ENCODE measurements at regions not wholly inside any gene's neighbourhood (a gene's known extent, or its start where the extent isn't known, plus 50 kb on each side); places are given as distances from the start of the nearest gene placed in this dataset.
A peak's percentile ranks its signal among the peaks of the same experiment; 100 is the strongest.

DNA sequence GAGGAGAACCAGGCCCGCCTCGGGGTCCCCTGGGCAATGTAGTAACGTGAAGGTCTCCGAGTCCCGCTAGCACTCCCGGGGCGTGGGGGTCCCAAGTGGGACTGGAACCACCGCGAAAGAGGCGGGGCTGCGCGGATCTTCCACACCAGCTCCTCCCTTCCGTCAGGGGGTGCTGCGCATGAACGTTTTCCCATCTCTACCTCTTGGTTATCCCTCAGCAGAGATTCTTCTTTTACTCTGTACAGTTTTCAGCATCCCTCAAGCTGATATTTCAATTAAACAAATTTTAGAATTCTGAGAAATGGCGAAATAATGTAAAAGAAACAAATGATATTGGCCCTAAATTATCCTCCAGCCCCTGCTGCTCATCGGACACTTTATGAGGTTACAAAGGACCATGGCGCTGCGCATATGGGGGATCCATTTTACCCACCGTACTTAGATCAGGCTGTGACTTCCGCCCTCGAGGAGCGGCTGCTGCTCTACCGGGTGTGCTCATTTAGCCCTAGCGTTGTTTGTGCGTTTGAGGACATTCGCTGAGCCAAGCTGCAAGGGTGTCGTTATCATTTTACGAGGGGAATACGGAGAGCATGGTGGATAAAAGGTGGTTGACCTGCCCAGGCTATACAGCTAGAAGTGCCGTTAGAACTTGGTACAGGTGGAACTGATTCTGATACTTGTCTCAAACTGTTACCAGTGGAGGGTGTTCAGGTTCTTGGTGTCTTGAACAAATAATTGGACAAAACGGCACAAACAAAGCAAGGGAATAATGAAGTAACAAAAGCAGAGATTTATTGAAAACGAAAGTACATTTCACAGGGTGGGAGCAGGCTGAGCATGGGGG, 75.2 kb upstream of the CHD6 start (continued):
- TF ChIP-seq, protein P1, sequence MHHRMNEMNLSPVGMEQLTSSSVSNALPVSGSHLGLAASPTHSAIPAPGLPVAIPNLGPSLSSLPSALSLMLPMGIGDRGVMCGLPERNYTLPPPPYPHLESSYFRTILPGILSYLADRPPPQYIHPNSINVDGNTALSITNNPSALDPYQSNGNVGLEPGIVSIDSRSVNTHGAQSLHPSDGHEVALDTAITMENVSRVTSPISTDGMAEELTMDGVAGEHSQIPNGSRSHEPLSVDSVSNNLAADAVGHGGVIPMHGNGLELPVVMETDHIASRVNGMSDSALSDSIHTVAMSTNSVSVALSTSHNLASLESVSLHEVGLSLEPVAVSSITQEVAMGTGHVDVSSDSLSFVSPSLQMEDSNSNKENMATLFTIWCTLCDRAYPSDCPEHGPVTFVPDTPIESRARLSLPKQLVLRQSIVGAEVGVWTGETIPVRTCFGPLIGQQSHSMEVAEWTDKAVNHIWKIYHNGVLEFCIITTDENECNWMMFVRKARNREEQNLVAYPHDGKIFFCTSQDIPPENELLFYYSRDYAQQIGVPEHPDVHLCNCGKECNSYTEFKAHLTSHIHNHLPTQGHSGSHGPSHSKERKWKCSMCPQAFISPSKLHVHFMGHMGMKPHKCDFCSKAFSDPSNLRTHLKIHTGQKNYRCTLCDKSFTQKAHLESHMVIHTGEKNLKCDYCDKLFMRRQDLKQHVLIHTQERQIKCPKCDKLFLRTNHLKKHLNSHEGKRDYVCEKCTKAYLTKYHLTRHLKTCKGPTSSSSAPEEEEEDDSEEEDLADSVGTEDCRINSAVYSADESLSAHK (CRISPR knock-in tag; IDR thresholded peaks at IDR 0.05; ENCODE audit: borderline replicate concordance), result 0 out of 2 replicates have a peak, but pooled peaks have one; percentile 84
- TF ChIP-seq ZNF841 (CRISPR knock-in tag; IDR thresholded peaks at IDR 0.05; ENCODE audit: borderline replicate concordance) (no peak), ZKSCAN5 (CRISPR knock-in tag; IDR thresholded peaks at IDR 0.05) (no peak), HMG20B (CRISPR knock-in tag; conservative IDR thresholded peaks at IDR 0.05) (peak; percentile 56; the same call in 1 of the 2 replicates), ZNF816 (CRISPR knock-in tag; IDR thresholded peaks at IDR 0.05; ENCODE audit: borderline replicate concordance) (peak; percentile 23; the same call in 1 of the 2 replicates), LCORL (IDR thresholded peaks at IDR 0.05) (peak; percentile 75), LCORL (CRISPR knock-in tag; IDR thresholded peaks at IDR 0.05) (peak; percentile 79), EP300 (IDR thresholded peaks at IDR 0.05; ENCODE audit: low read depth in 2 of 2, low read length in 2 of 2) (no peak), EP300 (CRISPR knock-in tag; IDR thresholded peaks at IDR 0.05; ENCODE audit: borderline replicate concordance) (peak; percentile 47; the same call in 1 of the 2 replicates), HCFC1 (IDR thresholded peaks at IDR 0.05; ENCODE audit: low read depth, low read length) (peak; percentile 99), ZNF644 (CRISPR knock-in tag; IDR thresholded peaks at IDR 0.05; ENCODE audit: low read depth) (peak; percentile 97), ZSCAN30 (CRISPR knock-in tag; IDR thresholded peaks at IDR 0.05) (no peak), KLF9 (CRISPR knock-in tag; IDR thresholded peaks at IDR 0.05; ENCODE audit: low read depth) (0 out of 2 replicates have a peak, but pooled peaks have one; percentile 67), HOXA9 (CRISPR knock-in tag; IDR thresholded peaks at IDR 0.05; ENCODE audit: borderline replicate concordance) (no peak)
- TF ChIP-seq, protein P2, sequence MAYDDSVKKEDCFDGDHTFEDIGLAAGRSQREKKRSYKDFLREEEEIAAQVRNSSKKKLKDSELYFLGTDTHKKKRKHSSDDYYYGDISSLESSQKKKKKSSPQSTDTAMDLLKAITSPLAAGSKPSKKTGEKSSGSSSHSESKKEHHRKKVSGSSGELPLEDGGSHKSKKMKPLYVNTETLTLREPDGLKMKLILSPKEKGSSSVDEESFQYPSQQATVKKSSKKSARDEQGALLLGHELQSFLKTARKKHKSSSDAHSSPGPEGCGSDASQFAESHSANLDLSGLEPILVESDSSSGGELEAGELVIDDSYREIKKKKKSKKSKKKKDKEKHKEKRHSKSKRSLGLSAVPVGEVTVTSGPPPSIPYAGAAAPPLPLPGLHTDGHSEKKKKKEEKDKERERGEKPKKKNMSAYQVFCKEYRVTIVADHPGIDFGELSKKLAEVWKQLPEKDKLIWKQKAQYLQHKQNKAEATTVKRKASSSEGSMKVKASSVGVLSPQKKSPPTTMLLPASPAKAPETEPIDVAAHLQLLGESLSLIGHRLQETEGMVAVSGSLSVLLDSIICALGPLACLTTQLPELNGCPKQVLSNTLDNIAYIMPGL (CRISPR knock-in tag; IDR thresholded peaks at IDR 0.05; ENCODE audit: borderline replicate concordance in 1 of 2, low read depth in 1 of 2), result peak; percentile 96 to 99
- TF ChIP-seq, protein P3, sequence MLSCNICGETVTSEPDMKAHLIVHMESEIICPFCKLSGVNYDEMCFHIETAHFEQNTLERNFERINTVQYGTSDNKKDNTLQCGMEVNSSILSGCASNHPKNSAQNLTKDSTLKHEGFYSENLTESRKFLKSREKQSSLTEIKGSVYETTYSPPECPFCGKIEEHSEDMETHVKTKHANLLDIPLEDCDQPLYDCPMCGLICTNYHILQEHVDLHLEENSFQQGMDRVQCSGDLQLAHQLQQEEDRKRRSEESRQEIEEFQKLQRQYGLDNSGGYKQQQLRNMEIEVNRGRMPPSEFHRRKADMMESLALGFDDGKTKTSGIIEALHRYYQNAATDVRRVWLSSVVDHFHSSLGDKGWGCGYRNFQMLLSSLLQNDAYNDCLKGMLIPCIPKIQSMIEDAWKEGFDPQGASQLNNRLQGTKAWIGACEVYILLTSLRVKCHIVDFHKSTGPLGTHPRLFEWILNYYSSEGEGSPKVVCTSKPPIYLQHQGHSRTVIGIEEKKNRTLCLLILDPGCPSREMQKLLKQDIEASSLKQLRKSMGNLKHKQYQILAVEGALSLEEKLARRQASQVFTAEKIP (CRISPR knock-in tag; IDR thresholded peaks at IDR 0.05; ENCODE audit: borderline replicate concordance), result no peak
- TF ChIP-seq, protein P4, sequence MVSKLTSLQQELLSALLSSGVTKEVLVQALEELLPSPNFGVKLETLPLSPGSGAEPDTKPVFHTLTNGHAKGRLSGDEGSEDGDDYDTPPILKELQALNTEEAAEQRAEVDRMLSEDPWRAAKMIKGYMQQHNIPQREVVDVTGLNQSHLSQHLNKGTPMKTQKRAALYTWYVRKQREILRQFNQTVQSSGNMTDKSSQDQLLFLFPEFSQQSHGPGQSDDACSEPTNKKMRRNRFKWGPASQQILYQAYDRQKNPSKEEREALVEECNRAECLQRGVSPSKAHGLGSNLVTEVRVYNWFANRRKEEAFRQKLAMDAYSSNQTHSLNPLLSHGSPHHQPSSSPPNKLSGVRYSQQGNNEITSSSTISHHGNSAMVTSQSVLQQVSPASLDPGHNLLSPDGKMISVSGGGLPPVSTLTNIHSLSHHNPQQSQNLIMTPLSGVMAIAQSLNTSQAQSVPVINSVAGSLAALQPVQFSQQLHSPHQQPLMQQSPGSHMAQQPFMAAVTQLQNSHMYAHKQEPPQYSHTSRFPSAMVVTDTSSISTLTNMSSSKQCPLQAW (CRISPR knock-in tag; IDR thresholded peaks at IDR 0.05), result peak; percentile 92
- TF ChIP-seq, protein P5, sequence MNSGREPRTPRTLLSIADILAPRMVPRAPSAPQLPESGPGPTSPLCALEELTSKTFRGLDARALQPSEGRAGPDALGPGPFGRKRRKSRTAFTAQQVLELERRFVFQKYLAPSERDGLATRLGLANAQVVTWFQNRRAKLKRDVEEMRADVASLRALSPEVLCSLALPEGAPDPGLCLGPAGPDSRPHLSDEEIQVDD (CRISPR knock-in tag; IDR thresholded peaks at IDR 0.05; ENCODE audit: borderline replicate concordance), result no peak
- TF ChIP-seq, protein P6, sequence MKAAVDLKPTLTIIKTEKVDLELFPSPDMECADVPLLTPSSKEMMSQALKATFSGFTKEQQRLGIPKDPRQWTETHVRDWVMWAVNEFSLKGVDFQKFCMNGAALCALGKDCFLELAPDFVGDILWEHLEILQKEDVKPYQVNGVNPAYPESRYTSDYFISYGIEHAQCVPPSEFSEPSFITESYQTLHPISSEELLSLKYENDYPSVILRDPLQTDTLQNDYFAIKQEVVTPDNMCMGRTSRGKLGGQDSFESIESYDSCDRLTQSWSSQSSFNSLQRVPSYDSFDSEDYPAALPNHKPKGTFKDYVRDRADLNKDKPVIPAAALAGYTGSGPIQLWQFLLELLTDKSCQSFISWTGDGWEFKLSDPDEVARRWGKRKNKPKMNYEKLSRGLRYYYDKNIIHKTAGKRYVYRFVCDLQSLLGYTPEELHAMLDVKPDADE (CRISPR knock-in tag; IDR thresholded peaks at IDR 0.05), result 0 out of 2 replicates have a peak, but pooled peaks have one; percentile 41
